GM19099 (cell line): ENCODE measurements at regions not wholly inside any gene's neighbourhood (a gene's known extent, or its start where the extent isn't known, plus 50 kb on each side); places are given as distances from the start of the nearest gene placed in this dataset.

Experiments used
- POLR2A ChIP-seq: IDR thresholded peaks from 3 replicates; pipeline ENCODE4 v1.6.1; 2011; ENCODE audit warnings: low read depth; ENCODE audit not compliant: insufficient read length; ENCODE audit errors: extremely low read depth

DNA sequence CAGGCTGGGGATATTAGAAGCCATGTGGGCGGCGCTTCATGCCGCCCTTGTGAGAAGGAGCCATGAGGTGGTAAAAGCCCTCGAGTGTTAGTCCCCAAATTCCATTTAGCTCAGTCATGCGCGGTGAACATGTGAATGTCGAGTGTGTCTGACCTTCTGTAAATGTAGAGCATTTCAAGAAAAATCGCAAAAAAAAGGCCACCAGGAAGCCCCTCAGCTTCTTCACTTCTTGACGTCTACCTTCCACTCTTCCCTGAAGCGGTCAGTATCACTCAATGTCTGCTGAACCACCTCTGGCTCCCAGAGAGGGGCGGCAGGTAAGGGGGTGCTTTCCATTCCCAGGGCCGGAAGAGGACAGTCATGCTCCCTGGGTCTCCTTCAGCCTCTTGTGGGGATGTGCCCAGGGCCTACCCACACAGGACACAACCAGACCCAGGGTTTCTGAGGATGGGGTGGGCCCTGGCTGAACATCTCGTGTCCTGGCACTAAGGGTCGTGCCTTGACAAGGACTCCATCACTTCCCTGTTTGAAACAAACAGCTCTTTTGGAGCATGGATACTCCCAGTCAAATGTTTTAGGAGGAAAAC lies 274.9 kb downstream of the FAM43A start:
- TF ChIP-seq POLR2A = no peak

DNA sequence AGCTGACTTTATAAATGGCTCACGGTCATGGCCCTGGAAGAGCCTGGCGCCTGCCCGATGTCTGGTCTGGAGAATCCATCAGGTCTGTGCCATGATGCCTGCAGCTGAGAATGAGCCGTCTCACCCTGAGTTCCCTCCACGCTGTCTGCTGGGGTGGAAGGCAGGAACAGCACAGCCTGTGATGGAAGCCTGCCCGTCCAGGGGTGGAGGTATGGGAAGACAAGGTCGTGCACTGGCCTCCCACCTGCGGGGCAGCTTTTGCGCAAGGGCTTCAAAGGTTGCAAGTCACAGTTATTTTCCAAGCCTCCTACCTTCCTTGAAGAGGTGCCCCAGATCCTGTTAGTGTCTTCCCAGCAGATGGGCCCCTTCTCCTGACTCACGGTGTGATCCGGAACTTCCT lies 275.5 kb downstream of the FAM43A start:
- TF ChIP-seq POLR2A = no peak

DNA sequence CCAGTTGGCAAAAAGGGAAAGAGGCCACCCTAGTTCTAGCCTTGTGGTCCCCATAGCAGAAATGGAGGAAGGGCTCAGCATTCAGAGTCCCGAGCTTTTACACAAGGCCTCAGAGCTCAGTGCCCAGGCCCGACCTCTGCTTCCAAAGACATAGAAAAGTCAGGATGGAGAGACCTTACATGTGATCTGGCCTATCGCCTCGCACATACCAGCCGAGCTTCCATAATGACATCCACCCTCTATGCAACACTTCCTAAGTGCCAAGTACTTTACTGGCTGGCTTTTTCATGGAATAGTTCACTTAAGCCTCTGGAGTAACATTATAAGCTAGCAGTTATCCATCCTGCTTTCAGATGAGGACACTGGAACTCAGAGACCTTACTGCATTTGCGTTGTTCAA lies 275.9 kb downstream of the FAM43A start:
- TF ChIP-seq POLR2A = no peak

DNA sequence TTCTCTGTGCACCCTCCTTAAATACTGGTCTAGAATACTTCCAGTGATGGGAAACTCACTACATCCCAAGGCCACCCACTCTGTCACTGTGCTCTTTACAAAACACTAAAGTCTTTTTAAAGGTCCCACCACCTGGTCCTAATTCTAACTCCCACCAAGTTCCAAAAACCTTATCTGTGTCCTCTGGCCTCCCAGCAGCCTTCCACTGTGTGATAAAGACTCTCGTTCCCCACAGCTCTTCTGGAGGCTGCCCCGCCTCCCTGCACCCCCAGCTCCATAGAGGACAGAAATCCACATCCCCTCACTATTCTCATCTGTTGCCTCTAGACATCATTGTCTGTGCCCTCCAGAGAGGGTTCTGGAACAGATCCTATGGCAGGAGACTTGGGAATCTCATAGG lies 276.4 kb downstream of the FAM43A start:
- no peak for TF ChIP-seq POLR2A

GRCh38 chr3:194964809-194965208 lies 279.1 kb downstream of the FAM43A start:
- TF ChIP-seq POLR2A = no peak

DNA sequence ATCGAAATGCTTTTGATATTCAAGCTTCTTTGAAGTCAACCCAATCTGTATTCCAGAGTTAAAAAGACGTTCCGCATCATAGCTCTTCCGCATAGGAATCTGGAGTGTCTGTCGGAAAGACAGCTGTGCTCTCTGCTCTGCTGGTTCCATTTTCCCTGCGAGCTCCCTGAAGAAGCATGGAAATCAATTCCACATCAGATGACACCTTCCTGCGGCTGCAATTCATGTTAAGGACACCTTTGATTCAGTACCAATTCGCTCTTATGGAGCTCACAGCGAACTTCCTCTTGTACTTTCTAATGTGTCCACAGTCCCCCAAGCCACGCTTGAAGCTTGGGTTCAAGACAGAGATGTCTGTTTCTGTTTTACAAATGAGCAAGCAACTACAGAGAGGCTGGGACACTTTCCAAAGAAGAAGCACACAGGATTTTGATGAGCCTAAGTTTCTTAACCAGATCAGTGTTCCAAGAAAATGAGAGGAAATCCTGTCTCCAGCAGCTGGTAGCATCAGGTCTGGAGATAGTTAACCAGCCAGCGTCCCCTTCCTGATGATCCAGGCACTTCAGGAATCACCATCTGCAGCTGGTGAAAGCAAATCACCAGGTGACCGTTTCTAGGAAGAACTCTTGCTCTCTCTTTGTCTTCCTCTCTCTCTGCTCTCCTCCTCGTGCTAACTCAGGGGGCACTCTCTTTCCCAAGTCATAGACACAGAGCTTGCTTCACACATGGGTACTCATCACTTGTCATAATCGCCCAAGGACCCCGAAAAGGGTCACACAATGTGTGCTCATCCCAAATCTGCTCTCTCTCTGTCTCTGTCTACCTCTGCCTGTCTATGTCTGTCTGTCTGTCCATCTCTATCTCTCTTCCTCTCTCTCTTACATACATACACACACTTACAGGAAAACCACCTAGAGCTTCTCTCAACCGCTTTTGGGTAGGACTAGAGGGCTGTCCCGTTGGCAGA lies 281.8 kb downstream of the FAM43A start:
- no peak for TF ChIP-seq POLR2A

GRCh38 chr3:194970066-194970465 lies 284.4 kb downstream of the FAM43A start:
- TF ChIP-seq POLR2A = no peak

- TF ChIP-seq POLR2A = no peak
These were observed 285.3 kb downstream of the FAM43A start for GRCh38 chr3:194971009-194971408.

GRCh38 chr3:194971965-194972364 lies 286.3 kb downstream of the FAM43A start:
- no peak for TF ChIP-seq POLR2A

- no peak for TF ChIP-seq POLR2A
These were observed 287.0 kb downstream of the FAM43A start for GRCh38 chr3:194972641-194973040.

GRCh38 chr3:194973366-194974000 lies 287.8 kb downstream of the FAM43A start:
- no peak for TF ChIP-seq POLR2A

DNA sequence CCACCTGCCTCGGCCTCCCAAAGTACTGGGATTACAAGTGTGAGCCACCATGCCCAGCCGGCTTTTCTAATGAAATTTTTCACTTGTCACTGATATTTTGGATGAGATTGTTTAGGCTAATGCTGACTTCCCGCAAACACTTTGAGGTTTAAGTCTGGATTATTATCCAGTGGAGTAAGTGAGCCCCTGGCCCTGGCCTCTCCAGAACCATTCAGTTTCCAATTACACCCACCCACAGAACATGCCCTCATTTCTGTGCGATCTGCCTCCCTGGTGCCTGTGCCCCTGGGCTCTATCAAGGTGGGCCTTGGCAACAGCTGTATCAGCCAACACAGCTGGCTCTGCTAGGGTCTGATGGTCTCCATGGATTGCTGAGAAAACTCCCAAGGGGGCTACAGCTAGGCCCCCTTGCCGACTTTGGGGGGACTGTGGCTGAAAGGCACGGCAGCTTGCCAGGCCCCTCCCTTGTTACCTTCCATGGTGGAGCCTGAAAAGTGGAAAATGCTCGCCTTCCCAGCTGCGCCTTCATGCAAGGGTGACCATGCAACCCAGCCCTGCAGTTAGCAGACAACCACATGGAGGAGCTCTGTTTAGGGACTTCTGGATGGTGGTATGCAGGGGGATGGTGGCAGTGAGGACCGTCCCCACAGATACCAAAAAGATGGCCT lies 288.9 kb downstream of the FAM43A start:
- no peak for TF ChIP-seq POLR2A

DNA sequence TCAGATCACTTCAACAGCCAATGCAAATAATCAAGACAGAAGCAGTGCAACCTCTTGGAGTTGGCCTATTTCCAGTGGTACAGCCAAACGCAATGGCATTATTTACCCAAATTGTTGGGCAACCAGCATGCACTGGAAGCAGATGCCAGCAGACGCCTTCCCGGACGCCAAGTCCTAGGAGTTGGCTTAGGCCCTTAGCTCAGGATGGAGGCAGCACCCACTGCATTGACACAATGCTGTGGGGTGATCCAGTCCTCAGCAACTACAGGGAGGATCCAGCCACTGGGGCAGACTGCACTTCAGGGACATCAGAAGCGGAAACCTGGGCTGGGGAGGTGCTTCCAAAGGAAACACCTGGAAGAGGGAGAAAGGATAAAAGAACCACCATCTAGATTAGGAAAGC lies 290.4 kb downstream of the FAM43A start:
- no peak for TF ChIP-seq POLR2A

- no peak for TF ChIP-seq POLR2A
These were observed 291.2 kb downstream of the FAM43A start for GRCh38 chr3:194976874-194977273.

DNA sequence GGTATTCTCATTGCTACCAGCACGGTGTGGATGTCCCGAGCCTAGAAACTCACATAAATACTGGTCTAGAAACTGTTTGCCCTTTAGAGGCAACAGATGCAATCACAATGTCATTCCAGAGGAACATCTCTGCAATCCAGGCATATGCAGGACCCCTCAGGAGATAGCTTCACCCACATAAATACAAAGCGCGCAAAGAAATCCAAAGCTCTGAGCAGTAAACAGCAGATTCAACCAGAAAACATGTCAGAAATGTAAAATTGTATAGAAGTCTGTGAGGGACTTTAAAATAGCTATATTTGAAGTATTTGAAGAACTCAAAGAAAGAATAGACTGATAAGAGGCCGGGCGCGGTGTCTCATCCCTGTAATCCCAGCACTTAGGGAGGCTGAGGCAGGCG lies 291.7 kb downstream of the FAM43A start:
- no peak for TF ChIP-seq POLR2A

- TF ChIP-seq POLR2A = no peak
These were observed 291.8 kb downstream of the XXYLT1 start for GRCh38 chr3:194979173-194979572.

- no peak for TF ChIP-seq POLR2A
These were observed 288.5 kb downstream of the XXYLT1 start for GRCh38 chr3:194982472-194982871.
